Transverse colon (tissue), 4 donors: ENCODE measurements at regions not wholly inside any gene's neighbourhood (a gene's known extent, or its start where the extent isn't known, plus 50 kb on each side); places are given as distances from the start of the nearest gene placed in this dataset.

Source experiments
- DNase-seq: peaks from one replicate; pipeline ENCODE4 v3.0.0-alpha.2; 2019
- H3K27ac ChIP-seq, 4 donors: fragments of 200-600 bp; sonication (generic); 2 replicates each; pipeline ENCODE4 v1.5.1; 2016 to 2018; ENCODE audit warnings: inconsistent platforms in 4 of 4
- H3K27me3 ChIP-seq: fragments of 200-600 bp; sonication (generic); 2 replicates; pipeline ENCODE4 v1.5.1; 2017; ENCODE audit warnings: inconsistent platforms
- H3K36me3 ChIP-seq, 4 donors: fragments of 200-600 bp; sonication (generic); 2 replicates each; pipeline ENCODE4 v1.5.1; 2017 to 2019; ENCODE audit warnings: inconsistent platforms in 4 of 4
- H3K4me1 ChIP-seq, 4 donors: fragments of 200-600 bp; sonication (generic); 2 replicates each; pipeline ENCODE4 v1.5.1; 2017 to 2020; ENCODE audit warnings: inconsistent platforms in 4 of 4
- H3K4me3 ChIP-seq, 4 donors: fragments of 200-600 bp; sonication (generic); 1 replicate in 1 of 4; 2 replicates in 3 of 4; pipeline versions ENCODE4 v1.5.1 to v1.6.1; 2017 to 2019; ENCODE audit warnings: inconsistent platforms in 4 of 4
- H3K9me3 ChIP-seq, 2 donors: fragments of 200-600 bp; sonication (generic); 2 replicates each; pipeline ENCODE4 v1.5.1; 2017 to 2019; ENCODE audit warnings: inconsistent platforms in 2 of 2
- EP300 ChIP-seq: sonication (generic); formaldehyde crosslinking; IDR thresholded peaks from one replicate; pipeline ENCODE4 v1.6.1; 2017; ENCODE audit warnings: antibody characterized with exemption, low read depth
- POLR2A ChIP-seq: fragments of 450-650 bp; IDR thresholded peaks from one replicate; pipeline ENCODE4 v1.6.1; 2016; ENCODE audit warnings: antibody characterized with exemption, mild to moderate bottlenecking, moderate library complexity
- POLR2AphosphoS5 ChIP-seq, 3 donors: sonication (generic); formaldehyde crosslinking; IDR thresholded peaks; one replicate each; pipeline ENCODE4 v1.6.1; 2016; ENCODE audit warnings: antibody characterized with exemption in 3 of 3
- WGBS, 2 donors: methylation state at CpG; one replicate each; pipeline ENCODE4 v1.1.5; 2018; ENCODE audit warnings: low coverage in 1 of 2; 5-methylcytosine and 5-hydroxymethylcytosine counted together
- in situ Hi-C, 4 donors: fragments of 200-750 bp; cut with MboI; loops; one replicate each; pipeline versions ENCODE4 v1.15.0 to v1.15.1; 2017; ENCODE audit warnings: low sequenced_read_pairs in 3 of 4, low pct_ligation_motif_present in 1 of 4, low pct_unique_long_range_greater_than_20kb in 1 of 4
- intact Hi-C: fragments of 100-400 bp; cut with DNase I; formaldehyde crosslinking; loops from one replicate; pipeline ENCODE4 v1.15.1; 2023; ENCODE audit warnings: low total_unique reads
- TF ChIP-seq, protein P1 (sequence below), 5 experiments: fragments of 200-600 bp in 3 of 5; fragments of 450-650 bp in 2 of 5; sonication (generic) in 3 of 5; IDR thresholded peaks; 1 replicate in 2 of 5; 2 replicates in 3 of 5; pipeline ENCODE4 v1.5.1; 2016 to 2017; ENCODE audit warnings: antibody characterized with exemption in 5 of 5, inconsistent platforms in 3 of 5, mild to moderate bottlenecking in 2 of 5, moderate library complexity in 1 of 5

DNA sequence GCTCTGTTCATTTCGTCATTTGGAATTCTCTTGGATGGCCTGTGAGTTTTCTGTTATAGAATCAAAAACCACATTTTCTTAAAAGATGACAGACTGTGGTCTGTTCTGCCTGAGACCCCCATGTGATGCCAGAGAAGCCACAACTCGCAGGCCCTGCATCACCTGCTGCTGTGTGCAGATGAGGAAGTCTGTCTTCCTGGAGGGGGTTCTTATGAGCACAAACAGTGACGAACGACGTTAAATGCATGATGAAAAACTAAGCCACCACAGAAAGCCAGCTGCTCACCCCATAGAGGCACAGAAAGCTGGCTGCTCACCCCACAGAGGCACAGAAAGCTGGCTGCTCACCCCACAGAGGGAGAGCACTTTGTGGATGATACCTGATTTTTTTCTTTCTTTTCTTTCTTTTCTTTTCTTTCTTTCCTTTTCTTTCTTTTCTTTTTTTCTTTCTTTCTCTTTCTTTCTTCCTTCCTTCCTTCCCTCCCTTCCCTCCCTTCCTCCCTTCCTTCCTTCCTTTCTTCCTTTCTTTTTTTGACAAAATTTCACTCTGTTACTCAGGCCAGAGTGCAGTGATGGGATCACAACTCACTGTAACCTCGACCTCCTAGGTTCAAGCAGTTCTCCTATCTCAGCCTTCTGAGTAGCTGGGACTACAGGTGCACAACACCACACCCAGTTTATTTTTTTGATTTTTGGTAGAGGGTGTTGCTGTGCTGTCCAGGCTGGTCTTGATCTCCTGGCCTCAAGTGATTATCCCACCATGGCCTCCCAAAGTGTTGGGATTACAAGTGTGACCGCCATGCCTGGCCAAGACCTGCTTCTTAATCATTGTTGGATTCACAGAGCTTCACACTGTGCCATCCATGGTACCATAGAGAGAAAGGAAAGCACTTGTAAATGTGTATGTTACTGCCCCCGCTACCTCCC is 1191.4 kb downstream of the UQCRFS1 start:
- 69 to 76% methylated on average over 3 to 8 of the region's 8 CpGs for WGBS, 2 donors
- DNase-seq = no peak
- intact Hi-C loops (no loop called here), in situ Hi-C loops (no loop called here)
- no peaks in the 10 kb centered on the region for H3K27me3 ChIP-seq
- H3K4me3 ChIP-seq = no peak overlapping the region
- H3K36me3 ChIP-seq = no peaks in the 10 kb centered on the region
- no peak for TF ChIP-seq POLR2AphosphoS5 (IDR thresholded peaks at IDR 0.05)
- TF ChIP-seq, protein P1, sequence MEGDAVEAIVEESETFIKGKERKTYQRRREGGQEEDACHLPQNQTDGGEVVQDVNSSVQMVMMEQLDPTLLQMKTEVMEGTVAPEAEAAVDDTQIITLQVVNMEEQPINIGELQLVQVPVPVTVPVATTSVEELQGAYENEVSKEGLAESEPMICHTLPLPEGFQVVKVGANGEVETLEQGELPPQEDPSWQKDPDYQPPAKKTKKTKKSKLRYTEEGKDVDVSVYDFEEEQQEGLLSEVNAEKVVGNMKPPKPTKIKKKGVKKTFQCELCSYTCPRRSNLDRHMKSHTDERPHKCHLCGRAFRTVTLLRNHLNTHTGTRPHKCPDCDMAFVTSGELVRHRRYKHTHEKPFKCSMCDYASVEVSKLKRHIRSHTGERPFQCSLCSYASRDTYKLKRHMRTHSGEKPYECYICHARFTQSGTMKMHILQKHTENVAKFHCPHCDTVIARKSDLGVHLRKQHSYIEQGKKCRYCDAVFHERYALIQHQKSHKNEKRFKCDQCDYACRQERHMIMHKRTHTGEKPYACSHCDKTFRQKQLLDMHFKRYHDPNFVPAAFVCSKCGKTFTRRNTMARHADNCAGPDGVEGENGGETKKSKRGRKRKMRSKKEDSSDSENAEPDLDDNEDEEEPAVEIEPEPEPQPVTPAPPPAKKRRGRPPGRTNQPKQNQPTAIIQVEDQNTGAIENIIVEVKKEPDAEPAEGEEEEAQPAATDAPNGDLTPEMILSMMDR (IDR thresholded peaks at IDR 0.05) = no peak
- TF ChIP-seq EP300 = no peak
- H3K4me1 ChIP-seq = no peaks in the 10 kb centered on the region
- H3K27ac ChIP-seq = no peak overlapping the region
- H3K9me3 ChIP-seq = no peaks in the 10 kb centered on the region

DNA sequence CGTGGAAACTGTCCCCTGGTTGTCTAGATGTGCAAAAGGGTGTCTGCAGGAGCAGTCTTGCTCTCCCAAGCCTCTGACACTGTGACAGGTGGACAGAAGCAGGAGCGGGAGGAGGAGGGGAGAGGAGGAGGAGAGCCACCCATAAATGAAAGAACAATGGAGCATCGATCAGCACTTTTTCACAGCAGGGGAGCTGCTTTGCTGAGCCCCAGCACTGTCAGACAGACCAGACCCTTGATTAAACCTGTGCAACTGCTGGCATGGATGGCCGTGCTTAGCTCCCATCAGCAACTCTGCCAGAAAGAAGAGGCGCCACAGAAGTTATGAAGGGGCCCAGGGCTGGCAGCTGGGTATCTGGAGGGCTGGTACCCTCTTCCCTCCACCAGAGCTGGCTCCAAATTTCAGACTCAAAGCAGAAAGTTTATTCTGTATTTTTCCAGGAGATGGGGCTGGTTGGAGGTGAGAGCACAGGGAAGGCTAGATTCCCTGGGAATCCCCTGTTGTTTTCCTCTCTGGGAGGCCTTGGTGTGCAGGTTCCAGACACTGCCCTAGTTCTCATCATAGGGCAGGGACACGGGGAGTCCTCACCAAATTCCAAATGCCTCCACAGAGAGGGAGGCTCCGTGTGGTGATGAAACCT is 1192.2 kb downstream of the UQCRFS1 start:
- Histone ChIP-seq H3K27me3 (no peaks in the 10 kb centered on the region), H3K27ac (no peak overlapping the region), H3K36me3 (no peaks in the 10 kb centered on the region), H3K9me3 (no peaks in the 10 kb centered on the region), H3K4me3 (no peak overlapping the region), H3K4me1 (no peaks in the 10 kb centered on the region)
- TF ChIP-seq POLR2AphosphoS5 (IDR thresholded peaks at IDR 0.05) (no peak), EP300 (no peak), POLR2A (no peak)
- TF ChIP-seq, protein P1 (IDR thresholded peaks at IDR 0.05) = no peak
- 63 to 73% methylated on average over 3 to 7 of the region's 7 CpGs for WGBS, 2 donors
- in situ Hi-C loops = no loop called here
- DNase-seq = no peak
- intact Hi-C loops = no loop called here

GRCh38 chr19:28019901-28020300 is 1193.0 kb downstream of the UQCRFS1 start:
- Histone ChIP-seq H3K27ac (no peak overlapping the region), H3K36me3 (no peaks in the 10 kb centered on the region), H3K4me3 (no peak overlapping the region), H3K9me3 (no peaks in the 10 kb centered on the region), H3K4me1 (no peaks in the 10 kb centered on the region), H3K27me3 (no peaks in the 10 kb centered on the region)
- 78% methylated on average over 7 of the region's 7 CpGs; no CpG with 5 or more reads in 1 of the 2 donors for WGBS, 2 donors
- intact Hi-C loops (no loop called here), in situ Hi-C loops (no loop called here)
- DNase-seq = no peak
- TF ChIP-seq POLR2A (no peak), EP300 (no peak), POLR2AphosphoS5 (IDR thresholded peaks at IDR 0.05) (no peak)
- TF ChIP-seq, protein P1 (IDR thresholded peaks at IDR 0.05) = no peak

- TF ChIP-seq, protein P1 (IDR thresholded peaks at IDR 0.05) = no peak
- TF ChIP-seq EP300 (no peak), POLR2AphosphoS5 (IDR thresholded peaks at IDR 0.05) (no peak), POLR2A (no peak)
- in situ Hi-C loops = no loop called here
- Histone ChIP-seq H3K36me3 (no peaks in the 10 kb centered on the region), H3K27ac (no peak overlapping the region), H3K4me3 (no peak overlapping the region), H3K27me3 (no peaks in the 10 kb centered on the region), H3K4me1 (no peaks in the 10 kb centered on the region), H3K9me3 (no peaks in the 10 kb centered on the region)
- intact Hi-C loops = no loop called here
- DNase-seq = no peak
- WGBS, 2 donors = 77% methylated on average over 6 to 7 of the region's 7 CpGs
Measured at GRCh38 chr19:28019371-28019770, 1193.6 kb downstream of the UQCRFS1 start.
